Nephron (organoid): ENCODE measurements at regions not wholly inside any gene's neighbourhood (a gene's known extent, or its start where the extent isn't known, plus 50 kb on each side); places are given as distances from the start of the nearest gene placed in this dataset.

Experiments
- H3K27ac Mint-ChIP-seq, 3 experiments: 2 replicates each; pipeline ENCODE4 v1.8.0; 2020; ENCODE audit warnings: mixed read lengths in 3 of 3, mild to moderate bottlenecking in 2 of 3, moderate library complexity in 1 of 3
- H3K27me3 Mint-ChIP-seq: 2 replicates; pipeline ENCODE4 v1.8.0; 2021; ENCODE audit warnings: low read depth, mild to moderate bottlenecking, moderate library complexity, mixed read lengths
- H3K36me3 Mint-ChIP-seq: 2 replicates; pipeline ENCODE4 v1.8.0; 2020; ENCODE audit warnings: low read depth, mixed read lengths
- H3K4me1 Mint-ChIP-seq: 2 replicates; pipeline ENCODE4 v1.8.0; 2020; ENCODE audit warnings: mixed read lengths
- H3K4me3 Mint-ChIP-seq, 3 experiments: 2 replicates each; pipeline ENCODE4 v1.8.0; 2020; ENCODE audit warnings: mild to moderate bottlenecking in 3 of 3, mixed read lengths in 3 of 3, moderate library complexity in 2 of 3
- H3K9me3 Mint-ChIP-seq: 2 replicates; pipeline ENCODE4 v1.8.0; 2020; ENCODE audit warnings: mixed read lengths
- CTCF ChIP-seq, 3 experiments: fragments of 200-600 bp; sonication (generic); IDR thresholded peaks; one replicate each; pipeline ENCODE4 v1.5.0; 2021; ENCODE audit warnings: antibody characterized with exemption in 3 of 3; ENCODE audit not compliant: unreplicated experiment in 3 of 3

DNA sequence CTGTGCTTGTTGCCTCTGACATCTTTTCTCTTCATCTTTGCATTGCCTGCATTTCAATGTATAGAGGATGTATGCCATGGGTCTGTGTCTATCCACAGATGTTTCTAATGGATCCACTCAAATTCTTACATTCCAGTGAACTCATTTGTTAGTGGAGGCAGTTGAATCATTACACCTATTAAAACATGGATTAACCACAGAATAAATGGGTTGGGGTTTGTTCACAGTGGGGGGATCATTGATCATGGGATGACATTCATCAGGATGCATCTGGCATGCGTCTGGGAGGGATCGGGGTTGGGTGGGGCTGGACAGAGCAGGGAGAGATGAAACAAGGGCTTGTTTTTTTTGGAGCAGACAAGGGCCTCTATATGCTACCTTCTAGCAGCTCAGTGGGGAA lies 182.5 kb downstream of the RHOU start:
- no peak overlapping the region for H3K4me3 Mint-ChIP-seq
- peak overlapping the region in 1 of 3 experiments; percentile 73 for H3K27ac Mint-ChIP-seq
- peaks cover 2% of the 10 kb centered on the region for H3K9me3 Mint-ChIP-seq
- H3K4me1 Mint-ChIP-seq, result peaks cover 23% of the 10 kb centered on the region
- peaks cover 15% of the 10 kb centered on the region for H3K27me3 Mint-ChIP-seq
- no peak for TF ChIP-seq CTCF (IDR thresholded peaks at IDR 0.05; ENCODE audit: unreplicated experiment in 3 of 3)
- H3K36me3 Mint-ChIP-seq, result no peaks in the 10 kb centered on the region

- Mint-ChIP-seq H3K36me3 (no peaks in the 10 kb centered on the region), H3K4me1 (peaks cover 18% of the 10 kb centered on the region), H3K4me3 (no peak overlapping the region), H3K27me3 (peaks cover 15% of the 10 kb centered on the region), H3K9me3 (peaks cover 2% of the 10 kb centered on the region), H3K27ac (no peak overlapping the region)
- TF ChIP-seq CTCF (IDR thresholded peaks at IDR 0.05; ENCODE audit: unreplicated experiment in 3 of 3), result no peak
Observed at GRCh38 chr1:228918335-228918734, 183.1 kb downstream of the RHOU start.

- Mint-ChIP-seq H3K27ac (peak overlapping the region; percentile 52 to 76 (median 67)), H3K27me3 (peaks cover 15% of the 10 kb centered on the region), H3K9me3 (peaks cover 2% of the 10 kb centered on the region), H3K4me3 (no peak overlapping the region), H3K4me1 (peaks cover 15% of the 10 kb centered on the region), H3K36me3 (no peaks in the 10 kb centered on the region)
- no peak for TF ChIP-seq CTCF (IDR thresholded peaks at IDR 0.05; ENCODE audit: unreplicated experiment in 3 of 3)
Observed at GRCh38 chr1:228919914-228920313, 184.6 kb downstream of the RHOU start.

DNA sequence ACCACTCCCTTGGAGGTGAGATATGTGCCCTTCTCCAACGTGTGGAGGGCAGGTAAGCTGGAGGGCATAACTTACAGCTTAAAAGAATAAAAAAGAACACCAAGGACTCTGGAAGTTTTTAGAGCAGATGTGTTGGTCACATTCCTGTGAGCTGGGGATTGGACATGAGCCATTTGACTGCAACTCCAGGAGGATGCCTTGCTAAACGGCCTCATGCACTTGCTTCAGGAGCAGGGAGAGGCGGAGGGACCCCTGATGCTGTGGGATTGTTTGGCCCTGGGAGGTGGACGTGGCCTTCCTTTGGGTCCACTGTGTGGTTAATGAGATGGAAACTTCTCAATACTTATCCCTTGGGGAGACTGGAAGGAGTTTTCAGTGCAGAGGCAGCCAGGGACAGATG lies 185.6 kb downstream of the RHOU start:
- Mint-ChIP-seq H3K4me3 (no peak overlapping the region), H3K36me3 (no peaks in the 10 kb centered on the region), H3K27ac (peak overlapping the region; percentile 52 to 76 (median 67)), H3K9me3 (peaks cover 6% of the 10 kb centered on the region), H3K27me3 (peaks cover 15% of the 10 kb centered on the region), H3K4me1 (peaks cover 15% of the 10 kb centered on the region)
- no peak for TF ChIP-seq CTCF (IDR thresholded peaks at IDR 0.05; ENCODE audit: unreplicated experiment in 3 of 3)

DNA sequence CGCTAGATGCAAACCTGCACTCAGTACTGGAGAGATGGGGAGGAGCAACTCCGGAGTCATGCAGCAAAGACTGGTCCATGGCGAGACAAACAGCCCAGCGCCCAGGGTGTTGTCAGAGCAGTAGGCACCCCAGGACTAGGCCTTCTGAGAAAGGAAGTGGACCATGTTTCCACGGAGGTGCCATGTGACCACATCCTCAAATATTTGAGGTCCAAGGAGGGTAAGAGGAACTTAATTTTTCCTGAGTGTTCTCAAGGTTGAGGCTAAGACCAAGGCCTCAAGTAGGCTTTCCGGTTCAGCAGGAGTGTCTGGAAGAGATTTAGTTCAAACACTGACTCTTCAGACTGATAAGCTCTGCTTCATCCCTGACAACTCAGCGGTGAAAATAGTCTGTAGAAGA lies 186.2 kb downstream of the RHOU start:
- Mint-ChIP-seq H3K27ac (no peak overlapping the region), H3K4me3 (no peak overlapping the region), H3K4me1 (peaks cover 15% of the 10 kb centered on the region), H3K9me3 (peaks cover 6% of the 10 kb centered on the region), H3K27me3 (peaks cover 15% of the 10 kb centered on the region), H3K36me3 (no peaks in the 10 kb centered on the region)
- TF ChIP-seq CTCF (IDR thresholded peaks at IDR 0.05; ENCODE audit: unreplicated experiment in 3 of 3), result no peak

GRCh38 chr1:228922722-228923376 lies 187.6 kb downstream of the RHOU start:
- TF ChIP-seq CTCF (IDR thresholded peaks at IDR 0.05; ENCODE audit: unreplicated experiment in 3 of 3), result no peak
- H3K27me3 Mint-ChIP-seq, result peaks cover 12% of the 10 kb centered on the region
- peaks cover 16% of the 10 kb centered on the region for H3K4me1 Mint-ChIP-seq
- H3K27ac Mint-ChIP-seq, result no peak overlapping the region
- no peak overlapping the region for H3K4me3 Mint-ChIP-seq
- H3K36me3 Mint-ChIP-seq, result no peaks in the 10 kb centered on the region
- peaks cover 10% of the 10 kb centered on the region for H3K9me3 Mint-ChIP-seq
